22Rv1 (cell line): ENCODE measurements at regions not wholly inside any gene's neighbourhood (a gene's known extent, or its start where the extent isn't known, plus 50 kb on each side); places are given as distances from the start of the nearest gene placed in this dataset.

Source experiments
- CTCF ChIP-seq: fragments of 450-650 bp; IDR thresholded peaks from 2 replicates; pipeline ENCODE4 v1.5.1; 2017; ENCODE audit warnings: mild to moderate bottlenecking
- ZFX ChIP-seq: fragments of 450-650 bp; IDR thresholded peaks from 2 replicates; pipeline ENCODE4 v1.6.1; 2017; ENCODE audit warnings: antibody characterized with exemption, borderline replicate concordance

GRCh38 chr4:65954416-65954815 is 284.1 kb upstream of the EPHA5 start:
- TF ChIP-seq CTCF (no peak), ZFX (no peak)
